ENCODE measurements at regions not wholly inside any gene's neighbourhood (a gene's known extent, or its start where the extent isn't known, plus 50 kb on each side); places are given as distances from the start of the nearest gene placed in this dataset.

GRCh38 chr15:93985176-93985575, 246.2 kb upstream of the MCTP2 start:
- TF ChIP-seq GATA3 (IDR thresholded peaks at IDR 0.05; ENCODE audit: low read depth, low read length): no peak
- no peak for TF ChIP-seq GATA2 (IDR thresholded peaks at IDR 0.05; ENCODE audit: low read depth, low read length)

All from SH-SY5Y (cell line).